VCaP (cell line): ENCODE measurements at regions not wholly inside any gene's neighbourhood (a gene's known extent, or its start where the extent isn't known, plus 50 kb on each side); places are given as distances from the start of the nearest gene placed in this dataset.

Experiments
- H3K27ac ChIP-seq: fragments of 450-650 bp; 2 replicates; pipeline ENCODE4 v1.5.1; 2017
- CTCF ChIP-seq: fragments of 450-650 bp; conservative IDR thresholded peaks from 2 replicates; pipeline ENCODE4 v1.5.1; 2017; ENCODE audit warnings: mild to moderate bottlenecking, moderate library complexity

- H3K27ac ChIP-seq = no peak overlapping the region
- TF ChIP-seq CTCF = no peak
These were observed 88.1 kb downstream of the YTHDF1 start for GRCh38 chr20:63127700-63128364.

- no peak overlapping the region for H3K27ac ChIP-seq
- TF ChIP-seq CTCF = no peak
These were observed 88.8 kb downstream of the YTHDF1 start for GRCh38 chr20:63126876-63127699.

- H3K27ac ChIP-seq = no peak overlapping the region
- TF ChIP-seq CTCF = no peak
These were observed 89.9 kb downstream of the YTHDF1 start for GRCh38 chr20:63125838-63126601.

GRCh38 chr20:63125581-63125837 is 90.4 kb downstream of the YTHDF1 start:
- no peak overlapping the region for H3K27ac ChIP-seq
- TF ChIP-seq CTCF = no peak

GRCh38 chr20:63124782-63125580 is 91.0 kb downstream of the YTHDF1 start:
- H3K27ac ChIP-seq = no peak overlapping the region
- no peak for TF ChIP-seq CTCF

GRCh38 chr20:63124092-63124781 is 91.7 kb downstream of the YTHDF1 start:
- TF ChIP-seq CTCF = no peak
- no peak overlapping the region for H3K27ac ChIP-seq
